NOMO-1 (cell line): ENCODE measurements at regions not wholly inside any gene's neighbourhood (a gene's known extent, or its start where the extent isn't known, plus 50 kb on each side); places are given as distances from the start of the nearest gene placed in this dataset.
"Not testable (repeated sequence)": the region's sequence is repeated elsewhere in the genome, so short reads cannot be mapped to it uniquely, and the experiment has no call there.

Experiments used
- DNase-seq, 2 experiments: peaks; one replicate each; lab custom pipeline; 2025; ENCODE audit not compliant: unreplicated experiment in 2 of 2; lab: John Stamatoyannopoulos, UW

GRCh38 chr14:44625098-44625497 is 118.0 kb upstream of the FSCB start:
- no peak for DNase-seq

DNA sequence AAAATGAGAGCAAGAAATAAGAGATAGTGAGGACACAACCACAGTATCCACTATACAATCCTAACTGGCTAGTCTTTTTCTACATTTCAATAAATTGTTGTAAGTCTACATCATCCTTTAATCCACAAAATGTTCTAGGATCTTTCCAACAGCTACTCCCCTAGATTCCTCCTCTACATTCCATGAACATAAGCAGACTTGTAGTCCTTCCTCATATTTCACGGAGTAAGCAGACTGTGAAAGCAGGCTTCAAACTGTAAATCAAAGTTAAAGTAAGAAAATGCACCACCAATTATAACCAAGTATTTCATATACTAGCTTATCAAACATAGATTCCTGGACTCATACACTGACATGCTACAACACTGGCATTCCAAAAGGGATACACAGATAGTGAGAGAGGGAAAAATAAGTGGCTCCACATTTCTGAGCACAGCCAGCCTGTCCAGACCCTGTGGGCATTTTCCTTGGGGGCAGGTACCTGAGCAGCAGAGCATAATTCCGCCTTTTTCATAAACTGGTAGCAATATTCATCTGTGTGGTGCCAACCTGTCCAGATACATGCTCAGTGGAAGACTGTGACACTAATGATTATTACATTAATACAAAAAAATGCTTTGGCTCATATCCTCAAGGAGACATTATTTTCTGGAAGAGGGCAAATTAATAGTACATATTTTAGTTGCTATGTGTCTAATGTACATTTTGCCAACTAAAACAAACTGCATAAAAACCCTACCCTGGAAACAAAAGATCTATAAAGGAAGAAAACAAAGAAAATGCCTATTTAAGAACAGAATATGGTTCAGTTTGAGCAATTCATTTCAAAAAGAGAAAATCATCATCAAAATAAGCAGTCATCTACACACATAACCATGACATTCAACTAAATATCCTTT is 113.3 kb upstream of the FSCB start:
- DNase-seq = no peak

DNA sequence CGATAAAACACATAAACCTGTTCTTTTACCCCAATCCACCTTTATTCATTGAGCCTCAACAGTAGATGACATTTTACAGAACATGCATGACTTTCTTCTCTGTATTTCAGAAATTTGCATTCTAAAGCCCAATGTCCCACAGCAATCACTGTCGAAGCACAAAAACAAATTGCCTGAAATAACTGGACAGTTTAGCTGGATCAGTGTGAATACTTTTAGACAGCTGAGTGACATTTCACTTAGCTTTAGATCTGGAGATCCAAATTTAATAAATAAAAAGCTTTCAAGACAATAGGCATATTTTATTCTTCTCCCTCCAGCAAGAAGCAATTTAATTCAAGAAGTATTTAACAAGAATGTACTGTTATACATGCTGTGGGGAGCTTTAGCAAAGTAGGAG is 109.1 kb upstream of the FSCB start:
- DNase-seq = no peak

DNA sequence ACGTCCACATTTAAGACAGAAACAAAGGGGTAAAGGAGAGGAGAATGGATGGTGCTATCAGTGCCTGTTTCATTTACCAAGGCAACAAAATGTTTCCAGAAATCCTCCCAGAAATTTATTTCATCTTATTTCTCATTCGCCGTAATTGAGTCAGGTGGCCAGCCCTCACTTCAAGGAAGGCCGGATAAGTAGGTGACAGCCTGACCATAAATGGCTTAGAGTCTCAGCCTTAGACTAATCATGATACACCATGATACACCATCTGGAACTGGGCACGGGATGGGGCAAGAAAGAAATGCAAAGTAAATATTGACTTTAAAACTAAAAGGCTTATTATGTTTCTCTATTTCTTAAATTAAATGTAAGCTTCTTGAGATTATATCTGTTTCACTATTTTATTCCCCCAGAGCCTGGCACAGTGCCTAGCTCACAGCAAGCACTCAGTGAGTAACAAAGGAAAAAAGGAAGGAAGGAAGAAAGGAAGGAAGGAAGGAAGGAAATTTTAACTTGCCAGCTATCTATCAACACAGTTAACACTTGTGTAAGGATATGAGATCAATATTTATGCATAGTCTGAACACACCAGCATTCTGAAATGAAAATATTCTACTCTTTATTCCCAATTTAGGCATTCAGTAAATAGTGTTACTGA is 106.1 kb upstream of the FSCB start:
- DNase-seq = no peak

GRCh38 chr14:44612002-44612401 is 104.9 kb upstream of the FSCB start:
- no peak for DNase-seq

DNA sequence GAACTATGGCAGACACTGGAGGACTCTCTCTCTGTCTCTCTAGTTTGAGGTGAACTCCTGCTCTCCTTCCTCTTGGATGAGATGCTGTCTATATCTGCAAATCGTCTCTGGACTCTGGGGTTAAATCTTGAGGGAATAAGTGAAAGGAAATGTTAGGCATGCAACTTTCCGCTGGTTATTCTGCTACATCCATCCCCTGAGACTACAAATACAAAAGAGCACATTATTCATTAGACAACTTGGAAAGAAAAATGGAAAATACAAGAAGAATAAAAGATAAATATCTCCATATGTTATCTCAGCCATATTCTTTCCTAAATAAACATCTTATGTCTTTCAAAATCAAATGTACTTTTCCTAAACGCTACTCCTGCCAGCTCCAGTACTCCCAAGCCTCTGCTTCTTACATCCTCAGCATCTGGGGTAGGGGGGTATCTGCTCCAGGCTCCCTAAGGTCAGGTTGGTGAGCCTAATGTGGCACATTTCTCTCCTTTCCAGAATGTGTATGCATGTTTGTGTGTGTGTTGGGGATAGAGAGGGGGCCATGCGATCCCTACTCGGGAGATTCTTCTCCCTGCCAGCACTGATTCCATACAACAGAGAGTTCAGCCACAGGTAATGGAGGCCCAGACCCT is 102.9 kb upstream of the FSCB start:
- DNase-seq = no peak

DNA sequence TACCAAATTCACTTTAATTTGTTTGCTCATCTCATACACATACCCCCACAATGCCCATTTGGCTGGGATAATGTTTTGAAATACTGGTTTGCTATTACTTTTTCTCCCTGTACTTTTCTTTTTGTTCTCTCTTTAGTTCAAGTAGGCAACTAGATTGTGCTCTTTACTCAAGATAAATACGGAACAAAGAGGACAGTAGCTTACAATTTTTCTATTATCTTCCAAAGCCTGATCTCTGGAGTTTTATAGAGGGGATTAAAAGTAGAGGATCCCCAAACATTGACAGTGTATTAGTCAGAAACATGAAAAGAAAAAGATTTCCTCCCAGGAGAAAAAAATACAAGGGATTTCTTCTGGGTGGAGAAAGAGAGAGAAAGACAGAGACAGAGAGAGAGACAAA is 102.1 kb upstream of the FSCB start:
- no peak for DNase-seq

- no peak for DNase-seq
Measured at GRCh38 chr14:44607701-44608100, 100.6 kb upstream of the FSCB start.

DNA sequence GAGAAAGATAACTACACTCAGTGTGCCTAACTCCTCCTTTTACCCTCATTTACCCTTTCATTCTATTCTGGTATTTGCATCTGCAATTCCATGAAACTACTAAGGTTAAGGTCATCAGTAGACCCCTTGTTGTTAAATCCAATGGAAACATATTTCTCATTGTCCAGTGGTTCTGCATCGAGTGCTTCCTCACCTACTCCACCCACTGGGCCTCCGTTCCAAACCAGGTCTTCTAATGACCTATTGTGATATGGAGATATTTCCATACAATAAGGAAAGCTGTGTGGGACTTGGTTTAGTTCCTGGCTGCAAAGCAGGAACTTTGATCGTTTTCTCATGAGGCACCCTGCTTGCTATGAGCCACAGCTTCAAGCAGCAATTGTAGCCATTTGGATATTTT is 99.5 kb upstream of the FSCB start:
- DNase-seq = no peak

DNA sequence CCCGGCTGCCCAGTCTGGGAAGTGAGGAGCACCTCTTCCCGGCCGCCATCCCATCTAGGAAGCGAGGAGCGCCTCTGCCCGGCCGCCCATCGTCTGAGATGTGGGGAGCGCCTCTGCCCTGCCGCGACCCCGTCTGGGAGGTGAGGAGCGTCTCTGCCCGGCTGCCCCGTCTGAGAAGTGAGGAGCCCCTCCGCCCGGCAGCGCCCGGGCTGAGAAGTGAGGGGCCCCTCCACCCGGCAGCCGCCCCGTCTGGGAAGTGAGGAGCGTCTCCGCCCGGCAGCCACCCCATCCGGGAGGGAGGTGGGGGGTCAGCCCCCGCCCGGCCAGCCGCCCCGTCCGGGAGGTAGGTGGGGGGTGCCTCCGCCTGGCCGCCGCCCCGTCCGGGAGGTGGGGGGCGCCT is 94.2 kb upstream of the FSCB start:
- not testable (repeated sequence) for DNase-seq

DNA sequence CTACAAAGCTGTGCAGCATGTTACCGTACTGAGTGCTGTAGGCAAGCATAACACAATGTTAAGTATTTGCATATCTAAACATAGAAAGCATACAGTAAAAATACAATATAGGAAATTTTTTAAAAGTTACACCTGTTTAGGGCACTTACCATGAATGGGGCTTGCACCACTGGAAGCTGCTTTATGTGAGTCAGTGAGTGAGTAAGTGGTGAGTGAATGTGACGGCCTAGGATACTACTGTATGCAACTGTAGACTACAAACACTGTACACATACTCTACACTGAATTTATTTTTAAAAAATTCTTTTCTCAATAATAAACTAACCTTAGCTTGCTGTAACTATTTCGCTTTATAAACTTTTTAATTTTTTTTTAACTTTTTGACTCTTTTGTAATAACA is 82.1 kb upstream of the FSCB start:
- no peak for DNase-seq

GRCh38 chr14:44586910-44587309 is 79.8 kb upstream of the FSCB start:
- no peak for DNase-seq

- DNase-seq = no peak
Measured at GRCh38 chr14:44576356-44576755, 69.3 kb upstream of the FSCB start.

- no peak for DNase-seq
Measured at GRCh38 chr14:44567997-44568396, 60.9 kb upstream of the FSCB start.

DNA sequence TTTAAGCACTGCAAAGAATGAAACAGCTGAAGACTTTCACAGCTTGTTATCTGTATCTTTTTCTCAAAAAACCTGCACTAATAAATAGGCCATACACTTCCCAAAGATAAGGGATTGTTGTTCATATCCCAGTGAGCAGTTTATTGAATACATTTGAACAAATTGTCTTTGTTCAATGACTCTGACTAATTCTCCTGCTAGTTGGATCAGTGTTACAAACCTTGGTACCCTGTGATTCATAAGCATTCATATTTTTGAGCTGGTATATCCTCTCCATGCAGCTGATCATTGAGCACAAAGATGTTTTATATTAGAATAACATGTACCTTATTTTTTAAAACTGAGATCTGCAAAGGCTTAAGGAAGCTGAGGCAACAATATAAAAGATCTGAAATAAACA is 58.9 kb upstream of the FSCB start:
- DNase-seq = no peak

DNA sequence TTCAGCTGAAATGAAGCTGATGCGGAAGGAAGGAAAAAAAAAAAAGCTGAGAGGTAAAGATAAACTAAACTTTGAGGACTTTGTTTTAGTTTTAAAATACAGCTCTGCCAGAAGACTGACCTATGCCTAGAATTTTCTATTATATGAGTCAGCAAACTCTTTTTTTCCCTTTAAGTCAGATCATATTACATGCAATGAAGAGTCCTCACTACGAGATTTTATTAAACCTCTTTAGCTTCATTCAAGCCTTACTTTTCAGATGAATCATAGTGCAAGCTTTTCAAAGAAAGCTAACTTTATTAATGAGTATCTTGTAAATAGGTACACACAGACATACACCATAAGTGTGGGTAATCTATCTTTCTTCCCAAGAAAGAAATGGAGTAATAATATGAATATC is 57.8 kb upstream of the FSCB start:
- DNase-seq = no peak
